ENCODE measurements at regions not wholly inside any gene's neighbourhood (a gene's known extent, or its start where the extent isn't known, plus 50 kb on each side); places are given as distances from the start of the nearest gene placed in this dataset.

DNA sequence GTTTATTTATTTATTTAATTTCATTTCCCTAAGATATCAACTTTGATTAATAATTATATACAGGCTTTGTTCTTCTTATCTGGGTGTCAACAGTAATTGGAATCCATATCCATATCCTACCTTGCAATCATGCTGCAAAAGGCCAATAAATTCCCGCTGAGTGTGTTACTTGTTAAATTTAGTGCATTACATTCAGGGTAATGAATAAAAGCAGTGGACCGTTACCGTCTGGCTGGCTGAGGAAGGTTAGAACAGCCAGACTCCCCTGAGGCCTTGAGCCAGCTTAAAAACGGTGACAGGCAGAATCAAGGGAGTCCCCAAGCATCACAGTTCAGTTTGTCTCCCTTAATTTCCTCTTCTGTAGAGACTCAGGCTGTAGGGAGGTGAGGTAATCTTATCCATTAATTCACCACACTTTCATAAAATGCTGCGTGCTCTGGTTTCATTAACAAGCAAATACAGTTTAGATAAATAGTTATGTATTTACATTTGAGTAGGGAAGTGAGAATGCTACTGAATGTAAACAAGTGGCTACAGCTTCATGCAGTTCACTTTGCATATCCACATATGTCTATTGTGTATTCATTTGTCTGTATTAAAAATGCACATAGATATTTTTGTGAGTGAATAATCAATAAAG lies 888.2 kb upstream of the CXADR start:
- TF ChIP-seq, protein P1, sequence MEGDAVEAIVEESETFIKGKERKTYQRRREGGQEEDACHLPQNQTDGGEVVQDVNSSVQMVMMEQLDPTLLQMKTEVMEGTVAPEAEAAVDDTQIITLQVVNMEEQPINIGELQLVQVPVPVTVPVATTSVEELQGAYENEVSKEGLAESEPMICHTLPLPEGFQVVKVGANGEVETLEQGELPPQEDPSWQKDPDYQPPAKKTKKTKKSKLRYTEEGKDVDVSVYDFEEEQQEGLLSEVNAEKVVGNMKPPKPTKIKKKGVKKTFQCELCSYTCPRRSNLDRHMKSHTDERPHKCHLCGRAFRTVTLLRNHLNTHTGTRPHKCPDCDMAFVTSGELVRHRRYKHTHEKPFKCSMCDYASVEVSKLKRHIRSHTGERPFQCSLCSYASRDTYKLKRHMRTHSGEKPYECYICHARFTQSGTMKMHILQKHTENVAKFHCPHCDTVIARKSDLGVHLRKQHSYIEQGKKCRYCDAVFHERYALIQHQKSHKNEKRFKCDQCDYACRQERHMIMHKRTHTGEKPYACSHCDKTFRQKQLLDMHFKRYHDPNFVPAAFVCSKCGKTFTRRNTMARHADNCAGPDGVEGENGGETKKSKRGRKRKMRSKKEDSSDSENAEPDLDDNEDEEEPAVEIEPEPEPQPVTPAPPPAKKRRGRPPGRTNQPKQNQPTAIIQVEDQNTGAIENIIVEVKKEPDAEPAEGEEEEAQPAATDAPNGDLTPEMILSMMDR (IDR thresholded peaks at IDR 0.05; ENCODE audit: low read depth, low read length), result no peak
- no peak for DNase-seq (ENCODE audit: low read depth in 2 of 2)

DNA sequence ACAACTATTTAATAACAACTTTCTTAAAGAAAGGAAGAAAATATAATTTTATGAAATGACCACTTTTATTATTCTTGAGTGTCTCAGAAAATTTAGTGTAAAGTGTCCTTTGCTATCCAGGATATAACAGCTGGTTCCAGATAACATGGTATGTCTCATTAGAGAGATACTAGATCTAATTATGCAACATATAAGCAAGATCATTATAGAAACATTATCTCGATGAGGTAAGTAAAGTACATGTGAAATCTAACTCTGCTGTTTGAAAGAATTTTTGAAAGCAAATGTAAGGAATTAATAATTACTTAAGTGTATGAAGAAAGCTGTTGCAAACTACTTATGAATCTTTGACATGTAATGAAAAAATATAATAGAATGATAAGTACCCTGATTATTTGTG lies 887.4 kb upstream of the CXADR start:
- TF ChIP-seq, protein P1 (IDR thresholded peaks at IDR 0.05; ENCODE audit: low read depth, low read length), result no peak
- no peak for DNase-seq (ENCODE audit: low read depth in 2 of 2)
- H3K4me3 ChIP-seq (replicated peaks in 1 of 2; ENCODE audit: low read depth in 2 of 2, low read length in 2 of 2), result no peak overlapping the region

More for the DNA sequence above, 888.2 kb upstream of the CXADR start:
- no peak overlapping the region for H3K4me3 ChIP-seq (replicated peaks in 1 of 2; ENCODE audit: low read depth in 2 of 2, low read length in 2 of 2)

DNA sequence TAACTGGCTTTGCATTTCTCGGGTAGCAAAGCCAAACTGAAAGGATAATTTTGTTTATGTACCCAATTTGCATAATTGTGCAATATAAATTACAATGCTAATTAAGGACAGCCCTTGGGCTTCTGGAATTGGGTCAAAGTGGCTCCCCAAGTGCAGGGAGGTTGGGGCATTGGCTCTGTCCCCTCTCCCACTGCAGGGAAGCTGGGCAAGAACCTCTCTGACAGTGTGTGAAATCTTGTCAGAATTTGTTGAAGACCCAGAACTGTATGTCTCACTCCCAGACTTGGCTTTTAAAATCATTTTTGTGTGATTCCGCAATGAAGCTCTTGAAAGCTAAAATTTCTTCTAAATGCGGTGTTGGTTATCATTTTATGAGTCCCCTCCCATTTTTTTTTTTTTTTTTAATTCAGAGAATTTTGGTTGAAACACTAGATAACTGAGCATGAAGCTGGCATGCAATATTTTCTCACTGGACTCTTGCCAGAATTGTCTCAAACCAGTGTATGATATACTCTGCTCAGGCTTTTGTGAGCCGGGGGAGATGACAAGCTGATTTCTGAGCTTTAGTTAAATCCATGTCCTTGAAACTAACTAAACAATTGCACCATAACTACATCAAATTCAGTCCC lies 878.9 kb upstream of the CXADR start:
- DNase-seq (ENCODE audit: low read depth in 2 of 2), result peak; percentile 10 to 81
- TF ChIP-seq, protein P1 (IDR thresholded peaks at IDR 0.05; ENCODE audit: low read depth, low read length), result no peak
- no peak overlapping the region for H3K4me3 ChIP-seq (replicated peaks in 1 of 2; ENCODE audit: low read depth in 2 of 2, low read length in 2 of 2)

DNA sequence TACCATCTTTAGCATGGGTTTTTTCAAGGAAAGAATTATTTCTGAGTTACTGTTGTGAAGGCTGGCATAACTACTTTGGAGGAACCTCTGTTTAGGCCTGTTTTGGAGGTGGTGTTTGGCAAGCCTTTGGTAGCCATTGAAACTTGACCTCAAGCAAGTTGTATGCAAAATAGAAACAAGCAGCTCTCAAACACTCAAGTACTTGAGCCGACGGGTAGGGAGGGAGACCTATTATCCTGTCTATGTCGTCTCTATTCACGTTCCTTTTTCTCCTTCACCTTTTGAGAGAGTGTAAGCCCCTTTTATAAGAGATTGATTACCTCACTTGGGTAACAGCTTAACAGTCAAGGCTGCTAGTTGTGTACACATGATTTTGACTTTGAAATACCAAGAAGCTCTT lies 878.3 kb upstream of the CXADR start:
- TF ChIP-seq, protein P1 (IDR thresholded peaks at IDR 0.05; ENCODE audit: low read depth, low read length), result no peak
- no peak for DNase-seq (ENCODE audit: low read depth in 2 of 2)
- H3K4me3 ChIP-seq (replicated peaks in 1 of 2; ENCODE audit: low read depth in 2 of 2, low read length in 2 of 2), result no peak overlapping the region

DNA sequence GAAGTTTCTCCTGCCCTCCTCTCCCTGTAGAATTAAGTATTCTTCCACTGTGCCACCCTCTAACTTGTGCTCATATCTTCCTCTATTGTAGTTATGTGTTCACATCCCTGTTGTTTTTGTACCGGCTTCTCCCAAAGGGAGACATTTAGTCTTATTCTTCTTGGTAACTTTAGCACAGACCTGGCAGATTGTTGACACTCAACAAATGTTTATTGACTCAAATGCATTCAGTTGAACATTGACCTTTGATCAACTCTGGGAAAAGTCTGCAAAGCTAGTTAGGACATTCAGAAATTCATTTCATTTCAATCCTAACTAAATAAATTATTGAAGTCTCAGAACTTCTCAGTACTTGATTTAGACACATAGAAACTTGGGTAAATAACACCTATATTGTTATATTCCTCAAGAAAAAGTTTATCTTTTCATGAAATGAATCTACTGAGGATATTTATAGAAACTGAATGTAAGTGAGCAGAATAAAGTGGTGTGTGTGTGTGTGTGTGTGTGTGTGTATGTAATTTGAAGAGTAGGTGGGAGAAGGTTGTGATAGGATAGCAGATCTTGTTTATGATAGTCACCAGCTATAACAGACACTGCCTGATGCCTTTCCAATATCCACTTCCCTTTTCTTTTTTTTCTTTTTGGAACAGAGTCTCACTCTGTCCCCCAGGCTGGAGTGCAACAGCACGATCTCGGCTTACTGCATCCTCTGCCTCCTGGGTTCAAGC lies 872.4 kb upstream of the CXADR start:
- TF ChIP-seq, protein P1 (IDR thresholded peaks at IDR 0.05; ENCODE audit: low read depth, low read length), result no peak
- H3K4me3 ChIP-seq (replicated peaks in 1 of 2; ENCODE audit: low read depth in 2 of 2, low read length in 2 of 2), result no peak overlapping the region
- DNase-seq (ENCODE audit: low read depth in 2 of 2), result no peak

DNA sequence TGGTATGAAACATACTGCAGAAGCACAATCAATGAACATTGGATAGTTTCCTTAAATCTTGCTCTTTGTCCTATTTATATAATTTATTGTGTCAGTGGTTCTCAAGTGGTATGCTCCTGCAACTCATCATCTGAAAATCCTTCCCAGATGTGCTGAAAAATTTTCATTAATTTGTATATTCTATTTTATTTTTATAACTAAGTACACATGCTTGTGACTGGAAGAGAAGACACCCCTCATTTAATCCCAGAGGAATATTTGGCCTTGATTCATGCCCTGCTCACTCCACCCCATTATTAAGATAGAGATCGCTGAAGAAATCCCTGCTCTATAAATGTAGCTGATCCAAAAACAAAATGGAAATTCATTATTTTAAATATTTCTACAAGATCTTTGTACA lies 870.5 kb upstream of the CXADR start:
- no peak overlapping the region for H3K4me3 ChIP-seq (replicated peaks in 1 of 2; ENCODE audit: low read depth in 2 of 2, low read length in 2 of 2)
- TF ChIP-seq, protein P1 (IDR thresholded peaks at IDR 0.05; ENCODE audit: low read depth, low read length), result no peak
- DNase-seq (ENCODE audit: low read depth in 2 of 2), result no peak
